Liver (tissue), 8 donors: ENCODE measurements at regions not wholly inside any gene's neighbourhood (a gene's known extent, or its start where the extent isn't known, plus 50 kb on each side); places are given as distances from the start of the nearest gene placed in this dataset.

Source experiments
- DNase-seq: peaks from one replicate; pipeline ENCODE4 v3.0.0-alpha.2; 2017; ENCODE audit warnings: low spot score
- H3K27ac ChIP-seq, 2 donors: one replicate each; pipeline ENCODE4 v1.7.0; 2013; ENCODE audit warnings: inconsistent platforms in 2 of 2, low read length in 2 of 2, control low read depth in 1 of 2, low read depth in 1 of 2, mild to moderate bottlenecking in 1 of 2
- H3K27me3 ChIP-seq, 4 donors: one replicate each; pipeline versions ENCODE4 v1.6.1 to v1.7.0; 2013; ENCODE audit warnings: low read length in 3 of 4, inconsistent platforms in 1 of 4, mild to moderate bottlenecking in 1 of 4, moderate library complexity in 1 of 4; ENCODE audit not compliant: control insufficient read depth in 4 of 4, insufficient read depth in 4 of 4
- H3K36me3 ChIP-seq, 4 donors: one replicate each; pipeline versions ENCODE4 v1.6.1 to v1.7.0; 2013; ENCODE audit warnings: low read length in 3 of 4, mild to moderate bottlenecking in 3 of 4, low read depth in 1 of 4, moderate library complexity in 1 of 4; ENCODE audit not compliant: control insufficient read depth in 4 of 4, insufficient read depth in 3 of 4
- H3K4me1 ChIP-seq, 4 donors: one replicate each; pipeline versions ENCODE4 v1.6.1 to v1.7.0; 2013; ENCODE audit warnings: low read length in 3 of 4, mild to moderate bottlenecking in 3 of 4, moderate library complexity in 1 of 4; ENCODE audit not compliant: control insufficient read depth in 4 of 4, insufficient read depth in 4 of 4
- H3K4me3 ChIP-seq, 3 donors: one replicate each; pipeline versions ENCODE4 v1.6.1 to v1.7.0; 2013; ENCODE audit warnings: low read length in 3 of 3, control low read depth in 1 of 3, low read depth in 1 of 3, mild to moderate bottlenecking in 1 of 3
- H3K9ac ChIP-seq, 2 donors: one replicate each; pipeline ENCODE4 v1.7.0; 2013; ENCODE audit warnings: low read length in 2 of 2, mild to moderate bottlenecking in 2 of 2, moderate library complexity in 2 of 2, control low read depth in 1 of 2, low read depth in 1 of 2
- H3K9me3 ChIP-seq, 4 donors: one replicate each; pipeline versions ENCODE4 v1.6.1 to v1.7.0; 2013; ENCODE audit warnings: low read length in 3 of 4; ENCODE audit not compliant: control insufficient read depth in 4 of 4
- EGR1 ChIP-seq, 2 donors: IDR thresholded peaks; 2 replicates each; pipeline ENCODE4 v1.6.1; 2016 to 2018; ENCODE audit warnings: antibody characterized with exemption in 2 of 2, low read depth in 2 of 2
- FOXA1 ChIP-seq: IDR thresholded peaks from 2 replicates; pipeline ENCODE4 v1.6.1; 2016; ENCODE audit warnings: antibody characterized with exemption
- FOXA2 ChIP-seq: IDR thresholded peaks from 2 replicates; pipeline ENCODE4 v1.6.1; 2016; ENCODE audit warnings: antibody characterized with exemption
- GABPA ChIP-seq, 2 donors: IDR thresholded peaks in 1 of 2; conservative IDR thresholded peaks in 1 of 2; 2 replicates each; pipeline ENCODE4 v1.6.1; 2016; ENCODE audit warnings: antibody characterized with exemption in 2 of 2, mild to moderate bottlenecking in 1 of 2, moderate library complexity in 1 of 2
- HNF4A ChIP-seq, 2 donors: conservative IDR thresholded peaks; 2 replicates each; pipeline ENCODE4 v1.6.1; 2016; ENCODE audit warnings: antibody characterized with exemption in 2 of 2, mild to moderate bottlenecking in 2 of 2
- HNF4G ChIP-seq: IDR thresholded peaks from 2 replicates; pipeline ENCODE4 v1.6.1; 2016; ENCODE audit warnings: antibody characterized with exemption
- JUND ChIP-seq, 2 donors: IDR thresholded peaks; 2 replicates each; pipeline ENCODE4 v1.6.1; 2016; ENCODE audit warnings: antibody characterized with exemption in 2 of 2
- NR2F2 ChIP-seq: IDR thresholded peaks from 2 replicates; pipeline ENCODE4 v1.6.1; 2016; ENCODE audit warnings: antibody characterized with exemption
- RAD21 ChIP-seq, 2 donors: IDR thresholded peaks; 2 replicates each; pipeline ENCODE4 v1.6.1; 2016; ENCODE audit warnings: antibody characterized with exemption in 2 of 2, mild to moderate bottlenecking in 2 of 2
- RXRA ChIP-seq, 2 donors: IDR thresholded peaks; 2 replicates each; pipeline ENCODE4 v1.6.1; 2017 to 2018; ENCODE audit warnings: antibody characterized with exemption in 2 of 2, mild to moderate bottlenecking in 1 of 2
- SP1 ChIP-seq: IDR thresholded peaks from 2 replicates; pipeline ENCODE4 v1.6.1; 2018; ENCODE audit warnings: antibody characterized with exemption, mild to moderate bottlenecking
- TAF1 ChIP-seq: conservative IDR thresholded peaks from 2 replicates; pipeline ENCODE4 v1.6.1; 2016; ENCODE audit warnings: antibody characterized with exemption, mild to moderate bottlenecking
- YY1 ChIP-seq: IDR thresholded peaks from 2 replicates; pipeline ENCODE4 v1.6.1; 2016; ENCODE audit warnings: antibody characterized with exemption, mild to moderate bottlenecking
- WGBS: extraction: QIAGEN DNeasy Blood & Tissue Kit; methylation state at CpG from one replicate; pipeline ENCODE4 v1.1.7; 2013; 5-methylcytosine and 5-hydroxymethylcytosine counted together
- TF ChIP-seq, protein P1 (sequence below): IDR thresholded peaks from 2 replicates; pipeline ENCODE4 v1.6.1; 2016; ENCODE audit warnings: antibody characterized with exemption, mild to moderate bottlenecking
- TF ChIP-seq, protein P2 (sequence below): fragments of 150-350 bp; IDR thresholded peaks from 2 replicates; pipeline ENCODE4 v1.5.1; 2017; ENCODE audit warnings: improper control_type of control experiment, low read depth, low read length; ENCODE audit not compliant: missing input control
- TF ChIP-seq, protein P3 (sequence below): IDR thresholded peaks from 2 replicates; pipeline ENCODE4 v1.6.1; 2016; ENCODE audit warnings: antibody characterized with exemption
- TF ChIP-seq, protein P4 (sequence below): IDR thresholded peaks from 2 replicates; pipeline ENCODE4 v1.6.1; 2016; ENCODE audit warnings: antibody characterized with exemption
- TF ChIP-seq, protein P5 (sequence below): IDR thresholded peaks from 2 replicates; pipeline ENCODE4 v1.6.1; 2016; ENCODE audit warnings: antibody characterized with exemption
- donor health status: healthy.
- donor health status: healthy.
- donor health status: healthy.
- donor health status: healthy.
- donor health status: healthy.

DNA sequence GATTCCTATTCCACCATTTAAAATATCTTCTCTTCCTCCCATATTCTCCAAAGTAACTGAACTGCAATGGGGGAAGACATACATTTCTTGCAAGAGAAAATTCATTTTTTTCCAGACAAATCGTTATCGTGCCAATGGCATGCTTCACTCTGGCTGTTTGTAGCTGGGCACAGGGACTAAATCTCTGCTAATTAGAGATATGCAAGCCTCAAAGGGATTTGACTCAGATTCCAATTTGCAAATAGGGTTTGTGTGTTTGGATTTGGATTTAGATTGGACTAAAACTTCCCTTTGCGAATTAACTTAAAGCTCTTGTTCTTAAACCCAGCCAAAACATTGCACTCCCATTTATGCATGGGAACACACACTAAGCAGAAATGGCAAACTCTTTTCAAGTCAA lies 276.2 kb upstream of the DUSP10 start (continued):
- TF ChIP-seq GABPA (IDR thresholded peaks at IDR 0.05 in 1 of 2, conservative IDR thresholded peaks at IDR 0.05 in 1 of 2) (no peak), HNF4G (no peak)

DNA sequence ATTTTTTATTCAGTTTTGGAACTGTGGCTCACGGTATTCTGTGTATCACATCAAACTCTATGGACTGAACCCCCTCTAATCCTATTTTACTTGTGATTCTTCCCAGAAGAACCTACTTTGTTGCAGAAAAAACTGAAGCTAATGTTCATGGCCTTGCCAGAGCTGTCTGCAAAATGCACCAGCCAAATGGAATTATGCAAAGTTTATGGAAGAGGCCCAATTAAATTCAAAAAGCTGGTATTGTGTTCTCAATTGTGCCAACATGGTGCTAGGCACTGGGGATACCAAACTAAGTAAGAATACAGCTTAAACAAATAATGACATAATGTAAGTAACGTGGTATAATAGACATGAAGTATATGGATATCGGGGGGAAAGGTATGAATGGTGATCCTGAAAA lies 273.8 kb upstream of the DUSP10 start:
- Histone ChIP-seq H3K27ac (no peak overlapping the region), H3K4me3 (no peak overlapping the region), H3K27me3 (no peaks in the 10 kb centered on the region), H3K36me3 (no peaks in the 10 kb centered on the region), H3K4me1 (peaks cover 0 to 3% (median 1%) of the 10 kb centered on the region in 4 donors), H3K9me3 (no peaks in the 10 kb centered on the region), H3K9ac (no peak overlapping the region)
- TF ChIP-seq HNF4G (no peak), FOXA2 (no peak), RAD21 (IDR thresholded peaks at IDR 0.05) (no peak), FOXA1 (no peak), EGR1 (IDR thresholded peaks at IDR 0.05; ENCODE audit: low read depth in 2 of 2) (no peak), HNF4A (conservative IDR thresholded peaks at IDR 0.05) (no peak), RXRA (IDR thresholded peaks at IDR 0.05) (no peak), YY1 (no peak), TAF1 (no peak), JUND (IDR thresholded peaks at IDR 0.05) (no peak), NR2F2 (no peak), GABPA (IDR thresholded peaks at IDR 0.05 in 1 of 2, conservative IDR thresholded peaks at IDR 0.05 in 1 of 2) (no peak), SP1 (no peak)
- TF ChIP-seq, protein P1, sequence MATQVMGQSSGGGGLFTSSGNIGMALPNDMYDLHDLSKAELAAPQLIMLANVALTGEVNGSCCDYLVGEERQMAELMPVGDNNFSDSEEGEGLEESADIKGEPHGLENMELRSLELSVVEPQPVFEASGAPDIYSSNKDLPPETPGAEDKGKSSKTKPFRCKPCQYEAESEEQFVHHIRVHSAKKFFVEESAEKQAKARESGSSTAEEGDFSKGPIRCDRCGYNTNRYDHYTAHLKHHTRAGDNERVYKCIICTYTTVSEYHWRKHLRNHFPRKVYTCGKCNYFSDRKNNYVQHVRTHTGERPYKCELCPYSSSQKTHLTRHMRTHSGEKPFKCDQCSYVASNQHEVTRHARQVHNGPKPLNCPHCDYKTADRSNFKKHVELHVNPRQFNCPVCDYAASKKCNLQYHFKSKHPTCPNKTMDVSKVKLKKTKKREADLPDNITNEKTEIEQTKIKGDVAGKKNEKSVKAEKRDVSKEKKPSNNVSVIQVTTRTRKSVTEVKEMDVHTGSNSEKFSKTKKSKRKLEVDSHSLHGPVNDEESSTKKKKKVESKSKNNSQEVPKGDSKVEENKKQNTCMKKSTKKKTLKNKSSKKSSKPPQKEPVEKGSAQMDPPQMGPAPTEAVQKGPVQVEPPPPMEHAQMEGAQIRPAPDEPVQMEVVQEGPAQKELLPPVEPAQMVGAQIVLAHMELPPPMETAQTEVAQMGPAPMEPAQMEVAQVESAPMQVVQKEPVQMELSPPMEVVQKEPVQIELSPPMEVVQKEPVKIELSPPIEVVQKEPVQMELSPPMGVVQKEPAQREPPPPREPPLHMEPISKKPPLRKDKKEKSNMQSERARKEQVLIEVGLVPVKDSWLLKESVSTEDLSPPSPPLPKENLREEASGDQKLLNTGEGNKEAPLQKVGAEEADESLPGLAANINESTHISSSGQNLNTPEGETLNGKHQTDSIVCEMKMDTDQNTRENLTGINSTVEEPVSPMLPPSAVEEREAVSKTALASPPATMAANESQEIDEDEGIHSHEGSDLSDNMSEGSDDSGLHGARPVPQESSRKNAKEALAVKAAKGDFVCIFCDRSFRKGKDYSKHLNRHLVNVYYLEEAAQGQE: no peak
- TF ChIP-seq, protein P2, sequence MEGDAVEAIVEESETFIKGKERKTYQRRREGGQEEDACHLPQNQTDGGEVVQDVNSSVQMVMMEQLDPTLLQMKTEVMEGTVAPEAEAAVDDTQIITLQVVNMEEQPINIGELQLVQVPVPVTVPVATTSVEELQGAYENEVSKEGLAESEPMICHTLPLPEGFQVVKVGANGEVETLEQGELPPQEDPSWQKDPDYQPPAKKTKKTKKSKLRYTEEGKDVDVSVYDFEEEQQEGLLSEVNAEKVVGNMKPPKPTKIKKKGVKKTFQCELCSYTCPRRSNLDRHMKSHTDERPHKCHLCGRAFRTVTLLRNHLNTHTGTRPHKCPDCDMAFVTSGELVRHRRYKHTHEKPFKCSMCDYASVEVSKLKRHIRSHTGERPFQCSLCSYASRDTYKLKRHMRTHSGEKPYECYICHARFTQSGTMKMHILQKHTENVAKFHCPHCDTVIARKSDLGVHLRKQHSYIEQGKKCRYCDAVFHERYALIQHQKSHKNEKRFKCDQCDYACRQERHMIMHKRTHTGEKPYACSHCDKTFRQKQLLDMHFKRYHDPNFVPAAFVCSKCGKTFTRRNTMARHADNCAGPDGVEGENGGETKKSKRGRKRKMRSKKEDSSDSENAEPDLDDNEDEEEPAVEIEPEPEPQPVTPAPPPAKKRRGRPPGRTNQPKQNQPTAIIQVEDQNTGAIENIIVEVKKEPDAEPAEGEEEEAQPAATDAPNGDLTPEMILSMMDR: no peak
- TF ChIP-seq, protein P3, sequence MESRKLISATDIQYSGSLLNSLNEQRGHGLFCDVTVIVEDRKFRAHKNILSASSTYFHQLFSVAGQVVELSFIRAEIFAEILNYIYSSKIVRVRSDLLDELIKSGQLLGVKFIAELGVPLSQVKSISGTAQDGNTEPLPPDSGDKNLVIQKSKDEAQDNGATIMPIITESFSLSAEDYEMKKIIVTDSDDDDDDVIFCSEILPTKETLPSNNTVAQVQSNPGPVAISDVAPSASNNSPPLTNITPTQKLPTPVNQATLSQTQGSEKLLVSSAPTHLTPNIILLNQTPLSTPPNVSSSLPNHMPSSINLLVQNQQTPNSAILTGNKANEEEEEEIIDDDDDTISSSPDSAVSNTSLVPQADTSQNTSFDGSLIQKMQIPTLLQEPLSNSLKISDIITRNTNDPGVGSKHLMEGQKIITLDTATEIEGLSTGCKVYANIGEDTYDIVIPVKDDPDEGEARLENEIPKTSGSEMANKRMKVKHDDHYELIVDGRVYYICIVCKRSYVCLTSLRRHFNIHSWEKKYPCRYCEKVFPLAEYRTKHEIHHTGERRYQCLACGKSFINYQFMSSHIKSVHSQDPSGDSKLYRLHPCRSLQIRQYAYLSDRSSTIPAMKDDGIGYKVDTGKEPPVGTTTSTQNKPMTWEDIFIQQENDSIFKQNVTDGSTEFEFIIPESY: no peak
- TF ChIP-seq, protein P4, sequence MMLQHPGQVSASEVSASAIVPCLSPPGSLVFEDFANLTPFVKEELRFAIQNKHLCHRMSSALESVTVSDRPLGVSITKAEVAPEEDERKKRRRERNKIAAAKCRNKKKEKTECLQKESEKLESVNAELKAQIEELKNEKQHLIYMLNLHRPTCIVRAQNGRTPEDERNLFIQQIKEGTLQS: no peak
- TF ChIP-seq, protein P5, sequence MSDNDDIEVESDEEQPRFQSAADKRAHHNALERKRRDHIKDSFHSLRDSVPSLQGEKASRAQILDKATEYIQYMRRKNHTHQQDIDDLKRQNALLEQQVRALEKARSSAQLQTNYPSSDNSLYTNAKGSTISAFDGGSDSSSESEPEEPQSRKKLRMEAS: no peak
- WGBS: 92% methylated on average over 3 of the region's 3 CpGs
- no peak for DNase-seq
